ENCODE measurements at regions not wholly inside any gene's neighbourhood (a gene's known extent, or its start where the extent isn't known, plus 50 kb on each side); places are given as distances from the start of the nearest gene placed in this dataset.

- ChIA-PET CTCF (ENCODE audit: partially characterized antibody) (no interaction called here), POLR2A (ENCODE audit: partially characterized antibody) (no interaction called here)
- H3K9me3 ChIP-seq (ENCODE audit: insufficient read depth in 2 of 2, low read depth in 1 of 2, low read length in 1 of 2): no peaks in the 10 kb centered on the region
- H2BK20ac ChIP-seq (ENCODE audit: low read length): no peak overlapping the region
- no peaks in the 10 kb centered on the region for H4K20me1 ChIP-seq (replicated peaks in 1 of 2; ENCODE audit: control insufficient read depth in 1 of 2, insufficient read depth in 2 of 2, low read length in 2 of 2)
- no peaks in the 10 kb centered on the region for H3K79me2 ChIP-seq (ENCODE audit: control insufficient read depth in 1 of 2, insufficient read depth in 2 of 2, low read length in 2 of 2)
- H3K79me1 ChIP-seq (ENCODE audit: low read depth, low read length): no peaks in the 10 kb centered on the region
- H3K23me2 ChIP-seq (ENCODE audit: low read depth, low read length): no peaks in the 10 kb centered on the region
- H3K14ac ChIP-seq (ENCODE audit: insufficient read length): no peak overlapping the region
- H3K18ac ChIP-seq (ENCODE audit: extremely low read depth, low read length): no peak overlapping the region
- H2BK15ac ChIP-seq (ENCODE audit: low read length): no peak overlapping the region
- no peak overlapping the region for H4K91ac ChIP-seq (replicated peaks; ENCODE audit: insufficient read length, low read length)
- H3K27me3 ChIP-seq (replicated peaks in 1 of 4; ENCODE audit: control insufficient read depth in 3 of 4, extremely low read depth in 1 of 4, insufficient read depth in 3 of 4, low read length in 3 of 4): no peaks in the 10 kb centered on the region
- no peak overlapping the region for H3K4me3 ChIP-seq (ENCODE audit: extremely low read depth in 1 of 4, insufficient read depth in 2 of 4, low read depth in 3 of 4, low read length in 4 of 4)
- H3K9ac ChIP-seq (replicated peaks in 1 of 4; ENCODE audit: extremely low read depth in 1 of 4, low read depth in 3 of 4, low read length in 3 of 4): no peak overlapping the region
- no peak overlapping the region for H2BK120ac ChIP-seq (replicated peaks; ENCODE audit: low read depth, low read length)
- no peak overlapping the region for H2BK12ac ChIP-seq (ENCODE audit: low read depth, low read length)
- no peak overlapping the region for H4K5ac ChIP-seq (ENCODE audit: insufficient read length, low read depth, low read length)
- H3K36me3 ChIP-seq (ENCODE audit: control insufficient read depth in 2 of 4, insufficient read depth in 4 of 4, low read length in 3 of 4): no peaks in the 10 kb centered on the region
- no peak overlapping the region for H3K27ac ChIP-seq (ENCODE audit: low read depth, low read length)
- no peak overlapping the region for H3K4me2 ChIP-seq (ENCODE audit: insufficient read depth in 1 of 2, low read depth in 2 of 2, low read length in 2 of 2)
- no peak overlapping the region for H3K56ac ChIP-seq (replicated peaks; ENCODE audit: insufficient read length, low read depth, low read length)
- H3K23ac ChIP-seq (ENCODE audit: insufficient read length): no peak overlapping the region
- H2AFZ ChIP-seq (ENCODE audit: low read length): no peak overlapping the region
- FAIRE-seq (no peak), DNase-seq (ENCODE audit: low read depth in 1 of 2, low spot score in 2 of 2) (no peak)
- H2AK5ac ChIP-seq (ENCODE audit: low read depth, low read length): no peak overlapping the region
- H3K4ac ChIP-seq (replicated peaks; ENCODE audit: insufficient read length, low read depth, low read length): no peak overlapping the region
- H3K4me1 ChIP-seq (replicated peaks in 1 of 4; ENCODE audit: control insufficient read depth in 3 of 4, insufficient read depth in 4 of 4, low read length in 3 of 4): no peaks in the 10 kb centered on the region
- no peak overlapping the region for H4K8ac ChIP-seq (ENCODE audit: extremely low read depth, insufficient read depth, low read length)
- no peak overlapping the region for H2BK5ac ChIP-seq (ENCODE audit: low read depth, low read length)
- no peak for TF ChIP-seq SP1 (IDR thresholded peaks at IDR 0.05; ENCODE audit: low read depth, low read length)
- no peak for TF ChIP-seq SUZ12 (IDR thresholded peaks at IDR 0.05; ENCODE audit: low read length)
- no peak for TF ChIP-seq RAD21 (IDR thresholded peaks at IDR 0.05 in 1 of 2, conservative IDR thresholded peaks at IDR 0.05 in 1 of 2; ENCODE audit: low read depth in 2 of 2, low read length in 2 of 2)
- no peak for TF ChIP-seq SIN3A (conservative IDR thresholded peaks at IDR 0.05 in 1 of 2, IDR thresholded peaks at IDR 0.05 in 1 of 2; ENCODE audit: low read depth in 1 of 2, low read length in 2 of 2)
- TF ChIP-seq TCF12 (IDR thresholded peaks at IDR 0.05; ENCODE audit: low read depth, low read length): no peak
- no peak for TF ChIP-seq HDAC2 (IDR thresholded peaks at IDR 0.05; ENCODE audit: borderline replicate concordance in 1 of 2, low read depth in 2 of 2, low read length in 2 of 2)
- no peak for TF ChIP-seq JUN (IDR thresholded peaks at IDR 0.05; ENCODE audit: low read depth, low read length)
- no peak for TF ChIP-seq BRCA1 (IDR thresholded peaks at IDR 0.05; ENCODE audit: low read depth, low read length)
Observed at GRCh38 chr13:103203735-103204330, 137.6 kb upstream of the SLC10A2 start.
